ENCODE measurements at regions not wholly inside any gene's neighbourhood (a gene's known extent, or its start where the extent isn't known, plus 50 kb on each side); places are given as distances from the start of the nearest gene placed in this dataset.

GRCh38 chr2:13110825-13111224, 394.1 kb downstream of the TRIB2 start:
- no peak for TF ChIP-seq POLR2AphosphoS5 (IDR thresholded peaks at IDR 0.05; ENCODE audit: low read depth)
- TF ChIP-seq CTCF (IDR thresholded peaks at IDR 0.05; ENCODE audit: insufficient read depth, low read length) = no peak
- no peak for TF ChIP-seq REST (IDR thresholded peaks at IDR 0.05; ENCODE audit: insufficient replicate concordance, low read depth)
